ENCODE measurements at regions not wholly inside any gene's neighbourhood (a gene's known extent, or its start where the extent isn't known, plus 50 kb on each side); places are given as distances from the start of the nearest gene placed in this dataset.

- Mint-ChIP-seq H3K27me3 (ENCODE audit: insufficient read depth, low read depth) (peaks cover 6% of the 10 kb centered on the region), H3K4me3 (no peak overlapping the region), H3K4me1 (peaks cover 16% of the 10 kb centered on the region), H3K36me3 (no peaks in the 10 kb centered on the region), H3K9me3 (no peaks in the 10 kb centered on the region), H3K27ac (no peak overlapping the region)
- Histone ChIP-seq H3K27me3 (no peaks in the 10 kb centered on the region), H3K36me3 (no peaks in the 10 kb centered on the region), H3F3A (ENCODE audit: low read depth) (no peaks in the 10 kb centered on the region), H4K20me1 (ENCODE audit: low read depth) (no peaks in the 10 kb centered on the region), H2AFZ (replicated peaks) (no peak overlapping the region), H3K4me3 (no peak overlapping the region), H3K9me3 (ENCODE audit: low read depth) (no peaks in the 10 kb centered on the region), H3K79me2 (ENCODE audit: low read depth) (no peaks in the 10 kb centered on the region), H3K9ac (no peak overlapping the region), H3K4me2 (no peak overlapping the region), H3K27ac (no peak overlapping the region), H3K4me1 (peaks cover 9% of the 10 kb centered on the region)
- DNase-seq (ENCODE audit: low spot score), result no peak
- TF ChIP-seq EZH2 (IDR thresholded peaks at IDR 0.05) (no peak), EZH2phosphoT487 (IDR thresholded peaks at IDR 0.05) (no peak), CTCF (IDR thresholded peaks at IDR 0.05) (no peak)
Observed at GRCh38 chr7:36039671-36040070, 113.4 kb upstream of the EEPD1 start.

- no peak overlapping the region for H2AFZ ChIP-seq (replicated peaks)
- H3F3A ChIP-seq (ENCODE audit: low read depth), result no peaks in the 10 kb centered on the region
- no peaks in the 10 kb centered on the region for H3K36me3 ChIP-seq
- no peak overlapping the region for H3K4me2 ChIP-seq
- no peak for DNase-seq (ENCODE audit: low spot score)
- no peaks in the 10 kb centered on the region for H3K79me2 ChIP-seq (ENCODE audit: low read depth)
- H4K20me1 ChIP-seq (ENCODE audit: low read depth), result no peaks in the 10 kb centered on the region
- H3K27me3 ChIP-seq, result no peaks in the 10 kb centered on the region
- H3K27ac ChIP-seq, result no peak overlapping the region
- Mint-ChIP-seq H3K36me3 (no peaks in the 10 kb centered on the region), H3K27me3 (ENCODE audit: insufficient read depth, low read depth) (peaks cover 6% of the 10 kb centered on the region), H3K9me3 (no peaks in the 10 kb centered on the region), H3K4me1 (peaks cover 16% of the 10 kb centered on the region), H3K27ac (no peak overlapping the region), H3K4me3 (no peak overlapping the region)
- no peaks in the 10 kb centered on the region for H3K9me3 ChIP-seq (ENCODE audit: low read depth)
- H3K9ac ChIP-seq, result no peak overlapping the region
- TF ChIP-seq CTCF (IDR thresholded peaks at IDR 0.05), result no peak
- no peak for TF ChIP-seq EZH2 (IDR thresholded peaks at IDR 0.05)
- no peak for TF ChIP-seq EZH2phosphoT487 (IDR thresholded peaks at IDR 0.05)
- no peak overlapping the region for H3K4me3 ChIP-seq
- peaks cover 10% of the 10 kb centered on the region for H3K4me1 ChIP-seq
Observed at GRCh38 chr7:36040679-36041078, 112.4 kb upstream of the EEPD1 start.

- H3K4me1 ChIP-seq, result peaks cover 9% of the 10 kb centered on the region
- TF ChIP-seq EZH2 (IDR thresholded peaks at IDR 0.05) (no peak), EZH2phosphoT487 (IDR thresholded peaks at IDR 0.05) (no peak), CTCF (IDR thresholded peaks at IDR 0.05) (no peak)
- no peaks in the 10 kb centered on the region for H3K9me3 ChIP-seq (ENCODE audit: low read depth)
- no peak overlapping the region for H3K27ac ChIP-seq
- no peak overlapping the region for H2AFZ ChIP-seq (replicated peaks)
- DNase-seq (ENCODE audit: low spot score), result no peak
- no peak overlapping the region for H3K4me3 Mint-ChIP-seq
- H4K20me1 ChIP-seq (ENCODE audit: low read depth), result no peaks in the 10 kb centered on the region
- no peaks in the 10 kb centered on the region for H3K79me2 ChIP-seq (ENCODE audit: low read depth)
- no peaks in the 10 kb centered on the region for H3K36me3 ChIP-seq
- peaks cover 14% of the 10 kb centered on the region for H3K27me3 Mint-ChIP-seq (ENCODE audit: insufficient read depth, low read depth)
- no peak overlapping the region for H3K4me3 ChIP-seq
- H3K9ac ChIP-seq, result no peak overlapping the region
- no peaks in the 10 kb centered on the region for H3K9me3 Mint-ChIP-seq
- H3K27ac Mint-ChIP-seq, result no peak overlapping the region
- H3K4me1 Mint-ChIP-seq, result peaks cover 21% of the 10 kb centered on the region
- no peaks in the 10 kb centered on the region for H3F3A ChIP-seq (ENCODE audit: low read depth)
- H3K4me2 ChIP-seq, result no peak overlapping the region
- no peaks in the 10 kb centered on the region for H3K27me3 ChIP-seq
- H3K36me3 Mint-ChIP-seq, result no peaks in the 10 kb centered on the region
Observed at GRCh38 chr7:36044101-36044892, 108.8 kb upstream of the EEPD1 start.

Data from neural progenitor cell (in vitro differentiated cells).